ENCODE measurements at regions not wholly inside any gene's neighbourhood (a gene's known extent, or its start where the extent isn't known, plus 50 kb on each side); places are given as distances from the start of the nearest gene placed in this dataset.

DNA sequence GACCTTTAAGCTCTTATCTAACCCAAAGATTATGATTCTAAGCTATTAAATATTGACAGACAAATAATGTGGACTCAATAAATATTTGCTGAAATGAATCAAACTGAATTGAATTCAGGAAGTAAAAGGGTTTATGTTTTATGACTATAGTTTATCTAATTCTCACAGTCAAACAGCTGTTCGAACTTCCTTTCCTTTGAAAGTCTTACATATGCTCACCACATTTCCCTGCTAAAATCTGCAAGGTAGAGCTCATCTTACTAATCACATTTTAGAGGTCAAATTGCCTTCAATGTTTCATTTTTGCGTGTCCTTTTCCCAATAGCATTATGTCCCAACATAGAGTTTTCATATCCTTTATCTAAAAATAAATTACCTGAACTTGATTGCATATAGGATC lies 154.9 kb upstream of the PPP1R3A start:
- no peaks in the 10 kb centered on the region for H3K9me3 ChIP-seq (ENCODE audit: severe bottlenecking)
- no peaks in the 10 kb centered on the region for H3K4me1 ChIP-seq (ENCODE audit: insufficient read depth, poor library complexity, severe bottlenecking)
- H3K27me3 ChIP-seq (ENCODE audit: insufficient read depth, poor library complexity, severe bottlenecking), result peaks cover 5% of the 10 kb centered on the region
- H3K4me3 ChIP-seq (ENCODE audit: severe bottlenecking), result no peak overlapping the region
- DNase-seq (ENCODE audit: low spot score) (no peak), ATAC-seq (ENCODE audit: low read depth) (no peak)
- TF ChIP-seq CTCF (IDR thresholded peaks at IDR 0.05; ENCODE audit: poor library complexity, severe bottlenecking), result no peak
- H3K27ac ChIP-seq (ENCODE audit: poor library complexity, severe bottlenecking), result no peak overlapping the region
- H3K36me3 ChIP-seq (ENCODE audit: low read depth), result no peaks in the 10 kb centered on the region

DNA sequence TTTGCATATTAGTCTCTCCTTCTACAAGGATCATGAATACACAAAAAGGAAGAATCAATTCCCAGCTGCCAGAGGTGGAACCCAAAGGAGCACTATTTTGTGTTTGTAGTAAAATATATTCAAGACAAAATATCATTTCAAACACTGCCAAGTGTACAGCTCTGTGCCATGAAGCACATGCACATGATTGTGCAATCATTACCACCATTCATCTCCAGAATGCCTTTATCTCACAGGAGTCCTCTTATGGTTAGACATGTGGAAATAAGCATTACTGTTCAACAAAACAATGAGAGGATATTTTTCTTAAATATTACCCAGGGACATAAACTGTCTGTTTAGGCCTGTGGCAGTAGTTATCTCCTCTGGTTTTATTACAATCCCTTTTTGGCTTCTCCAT lies 151.4 kb upstream of the PPP1R3A start:
- TF ChIP-seq CTCF (IDR thresholded peaks at IDR 0.05; ENCODE audit: poor library complexity, severe bottlenecking), result no peak
- H3K9me3 ChIP-seq (ENCODE audit: severe bottlenecking), result no peaks in the 10 kb centered on the region
- H3K36me3 ChIP-seq (ENCODE audit: low read depth), result no peaks in the 10 kb centered on the region
- peaks cover 5% of the 10 kb centered on the region for H3K27me3 ChIP-seq (ENCODE audit: insufficient read depth, poor library complexity, severe bottlenecking)
- ATAC-seq (ENCODE audit: low read depth), result no peak
- no peak overlapping the region for H3K27ac ChIP-seq (ENCODE audit: poor library complexity, severe bottlenecking)
- H3K4me3 ChIP-seq (ENCODE audit: severe bottlenecking), result no peak overlapping the region
- H3K4me1 ChIP-seq (ENCODE audit: insufficient read depth, poor library complexity, severe bottlenecking), result no peaks in the 10 kb centered on the region
- no peak for DNase-seq (ENCODE audit: low spot score)

- H3K27ac ChIP-seq (ENCODE audit: poor library complexity, severe bottlenecking), result no peak overlapping the region
- no peak for TF ChIP-seq CTCF (IDR thresholded peaks at IDR 0.05; ENCODE audit: poor library complexity, severe bottlenecking)
- no peak for ATAC-seq (ENCODE audit: low read depth)
These were observed 144.0 kb upstream of the PPP1R3A start for GRCh38 chr7:114062810-114063209.

DNA sequence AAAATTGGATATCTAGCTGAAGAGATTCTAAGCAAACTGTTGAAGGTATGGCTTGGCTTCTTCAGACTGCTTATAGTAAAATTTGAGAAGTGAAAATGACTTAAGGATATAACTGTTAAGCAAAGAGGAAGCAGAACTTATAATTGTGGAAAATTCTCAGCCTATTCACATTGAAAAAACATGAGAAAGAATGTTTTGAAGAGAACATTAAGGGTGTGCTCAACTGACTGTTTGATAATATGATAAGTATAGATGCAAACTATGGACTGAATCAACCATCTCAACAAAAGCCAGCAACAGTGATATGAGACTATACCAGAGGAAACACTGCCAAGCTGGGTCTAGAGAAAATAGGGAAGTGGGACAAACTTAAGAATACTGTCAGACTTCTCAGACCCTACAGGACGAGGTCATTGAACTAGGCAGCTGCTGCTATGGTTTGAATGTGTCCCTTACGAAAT lies 133.1 kb upstream of the PPP1R3A start:
- Histone ChIP-seq H3K4me3 (ENCODE audit: severe bottlenecking) (no peak overlapping the region), H3K27me3 (ENCODE audit: insufficient read depth, poor library complexity, severe bottlenecking) (no peaks in the 10 kb centered on the region), H3K9me3 (ENCODE audit: severe bottlenecking) (no peaks in the 10 kb centered on the region), H3K4me1 (ENCODE audit: insufficient read depth, poor library complexity, severe bottlenecking) (no peaks in the 10 kb centered on the region), H3K36me3 (ENCODE audit: low read depth) (no peaks in the 10 kb centered on the region), H3K27ac (ENCODE audit: poor library complexity, severe bottlenecking) (no peak overlapping the region)
- TF ChIP-seq CTCF (IDR thresholded peaks at IDR 0.05; ENCODE audit: poor library complexity, severe bottlenecking), result no peak
- DNase-seq (ENCODE audit: low spot score) (no peak), ATAC-seq (ENCODE audit: low read depth) (no peak)

More at GRCh38 chr7:114062810-114063209, 144.0 kb upstream of the PPP1R3A start:
- no peak for DNase-seq (ENCODE audit: low spot score)
- H3K36me3 ChIP-seq (ENCODE audit: low read depth), result no peaks in the 10 kb centered on the region
- no peak overlapping the region for H3K4me3 ChIP-seq (ENCODE audit: severe bottlenecking)
- H3K4me1 ChIP-seq (ENCODE audit: insufficient read depth, poor library complexity, severe bottlenecking), result no peaks in the 10 kb centered on the region
- H3K9me3 ChIP-seq (ENCODE audit: severe bottlenecking), result no peaks in the 10 kb centered on the region
- H3K27me3 ChIP-seq (ENCODE audit: insufficient read depth, poor library complexity, severe bottlenecking), result no peaks in the 10 kb centered on the region

GRCh38 chr7:114050571-114050970 lies 131.8 kb upstream of the PPP1R3A start:
- Histone ChIP-seq H3K4me1 (ENCODE audit: insufficient read depth, poor library complexity, severe bottlenecking) (no peaks in the 10 kb centered on the region), H3K36me3 (ENCODE audit: low read depth) (no peaks in the 10 kb centered on the region), H3K27ac (ENCODE audit: poor library complexity, severe bottlenecking) (no peak overlapping the region), H3K27me3 (ENCODE audit: insufficient read depth, poor library complexity, severe bottlenecking) (no peaks in the 10 kb centered on the region), H3K9me3 (ENCODE audit: severe bottlenecking) (no peaks in the 10 kb centered on the region), H3K4me3 (ENCODE audit: severe bottlenecking) (no peak overlapping the region)
- DNase-seq (ENCODE audit: low spot score) (no peak), ATAC-seq (ENCODE audit: low read depth) (no peak)
- TF ChIP-seq CTCF (IDR thresholded peaks at IDR 0.05; ENCODE audit: poor library complexity, severe bottlenecking), result no peak
